Esophagus squamous epithelium (tissue), 4 donors: ENCODE measurements at regions not wholly inside any gene's neighbourhood (a gene's known extent, or its start where the extent isn't known, plus 50 kb on each side); places are given as distances from the start of the nearest gene placed in this dataset.

Experiments
- CTCF ChIP-seq, 6 experiments: fragments of 450-650 bp in 4 of 6; fragments of 200-600 bp in 2 of 6; sonication (generic) in 2 of 6; IDR thresholded peaks; one replicate each; pipeline ENCODE4 v1.5.1; 2016 to 2019; ENCODE audit warnings: antibody characterized with exemption in 6 of 6, mild to moderate bottlenecking in 4 of 6, moderate library complexity in 4 of 6
- POLR2A ChIP-seq, 4 donors: fragments of 450-650 bp; IDR thresholded peaks; one replicate each; pipeline ENCODE4 v1.6.1; 2017; ENCODE audit warnings: antibody characterized with exemption in 4 of 4, mild to moderate bottlenecking in 4 of 4, moderate library complexity in 3 of 4

- no peak for TF ChIP-seq CTCF (IDR thresholded peaks at IDR 0.05)
- TF ChIP-seq POLR2A (IDR thresholded peaks at IDR 0.05), result no peak
Measured at GRCh38 chr4:140808256-140808655, 52.1 kb upstream of the TBC1D9 start.
